Fibroblast of gingiva (primary cell): ENCODE measurements at regions not wholly inside any gene's neighbourhood (a gene's known extent, or its start where the extent isn't known, plus 50 kb on each side); places are given as distances from the start of the nearest gene placed in this dataset.
A peak's percentile ranks its signal among the peaks of the same experiment; 100 is the strongest.

Experiments used
- DNase-seq: peaks from one replicate; pipeline ENCODE4 v3.0.0-alpha.2; 2011; ENCODE audit warnings: low read depth

GRCh38 chr12:115215544-115215943 is 531.6 kb upstream of the TBX3 start:
- DNase-seq = no peak

GRCh38 chr12:115213538-115214016 is 529.6 kb upstream of the TBX3 start:
- no peak for DNase-seq

GRCh38 chr12:115213118-115213517 is 529.1 kb upstream of the TBX3 start:
- no peak for DNase-seq

GRCh38 chr12:115212356-115212755 is 528.4 kb upstream of the TBX3 start:
- no peak for DNase-seq

- no peak for DNase-seq
Observed at GRCh38 chr12:115210533-115211252, 526.7 kb upstream of the TBX3 start.

GRCh38 chr12:115209230-115209629 is 525.3 kb upstream of the TBX3 start:
- no peak for DNase-seq

- DNase-seq = no peak
Observed at GRCh38 chr12:115208098-115208497, 524.1 kb upstream of the TBX3 start.

- no peak for DNase-seq
Observed at GRCh38 chr12:115207216-115207915, 523.4 kb upstream of the TBX3 start.

- DNase-seq = no peak
Observed at GRCh38 chr12:115206801-115207200, 522.8 kb upstream of the TBX3 start.

GRCh38 chr12:115205755-115206308 is 521.9 kb upstream of the TBX3 start:
- no peak for DNase-seq

GRCh38 chr12:115204957-115205754 is 521.2 kb upstream of the TBX3 start:
- DNase-seq = peak; percentile 40

GRCh38 chr12:115203701-115204100 is 519.7 kb upstream of the TBX3 start:
- DNase-seq = no peak

- no peak for DNase-seq
Observed at GRCh38 chr12:115201966-115202365, 518.0 kb upstream of the TBX3 start.

- peak; percentile 77 for DNase-seq
Observed at GRCh38 chr12:115199831-115200230, 515.9 kb upstream of the TBX3 start.

- no peak for DNase-seq
Observed at GRCh38 chr12:115194857-115195256, 510.9 kb upstream of the TBX3 start.

GRCh38 chr12:115194448-115194847 is 510.5 kb upstream of the TBX3 start:
- no peak for DNase-seq

- peak; percentile 59 for DNase-seq
Observed at GRCh38 chr12:115191342-115191741, 507.4 kb upstream of the TBX3 start.

GRCh38 chr12:115190010-115190770 is 506.2 kb upstream of the TBX3 start:
- DNase-seq = peak; percentile 82

GRCh38 chr12:115185506-115185905 is 501.5 kb upstream of the TBX3 start:
- DNase-seq = peak; percentile 18

GRCh38 chr12:115183752-115184151 is 499.8 kb upstream of the TBX3 start:
- no peak for DNase-seq

GRCh38 chr12:115177899-115178298 is 493.9 kb upstream of the TBX3 start:
- no peak for DNase-seq
